ENCODE measurements at regions not wholly inside any gene's neighbourhood (a gene's known extent, or its start where the extent isn't known, plus 50 kb on each side); places are given as distances from the start of the nearest gene placed in this dataset.
"Not testable (repeated sequence)": the region's sequence is repeated elsewhere in the genome, so short reads cannot be mapped to it uniquely, and the experiment has no call there.

GRCh38 chr6:98395610-98396166 lies 438.7 kb upstream of the POU3F2 start:
- intact Hi-C loops (cut with DNase I, micrococcal nuclease), result no loop called here
- Histone ChIP-seq H3K36me3 (ENCODE audit: low read depth) (no peaks in the 10 kb centered on the region), H3K4me3 (no peak overlapping the region), H3K9me3 (no peaks in the 10 kb centered on the region), H3K4me1 (ENCODE audit: low read depth) (no peaks in the 10 kb centered on the region)
- DNase-seq, result no peak
- ATAC-seq, result no peak
- TF ChIP-seq CTCF (IDR thresholded peaks at IDR 0.05), result no peak

DNA sequence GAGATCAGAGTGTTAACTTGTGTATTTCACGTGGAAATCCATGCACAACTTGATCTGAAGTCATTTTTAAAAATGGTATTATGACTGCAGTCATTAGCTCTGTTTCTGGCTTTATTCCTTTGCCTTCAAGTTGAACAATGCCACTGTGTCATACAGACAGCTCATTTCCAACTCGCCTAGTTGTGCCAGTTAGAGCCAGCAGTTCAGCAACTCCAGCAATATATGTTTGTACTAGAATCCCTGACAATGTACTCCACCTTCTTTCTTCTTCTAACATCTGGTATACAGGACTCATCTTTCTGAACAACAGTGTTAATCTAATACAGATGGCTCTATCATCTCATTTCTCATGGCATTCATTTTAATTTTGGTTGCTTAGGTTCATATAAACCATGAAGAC lies 418.3 kb upstream of the POU3F2 start:
- DNase-seq (no peak), ATAC-seq (no peak)
- Histone ChIP-seq H3K36me3 (ENCODE audit: low read depth) (no peaks in the 10 kb centered on the region), H3K9me3 (no peaks in the 10 kb centered on the region), H3K4me3 (no peak overlapping the region), H3K4me1 (ENCODE audit: low read depth) (no peaks in the 10 kb centered on the region)
- intact Hi-C loops (cut with DNase I, micrococcal nuclease), result no loop called here
- TF ChIP-seq CTCF (IDR thresholded peaks at IDR 0.05), result no peak

DNA sequence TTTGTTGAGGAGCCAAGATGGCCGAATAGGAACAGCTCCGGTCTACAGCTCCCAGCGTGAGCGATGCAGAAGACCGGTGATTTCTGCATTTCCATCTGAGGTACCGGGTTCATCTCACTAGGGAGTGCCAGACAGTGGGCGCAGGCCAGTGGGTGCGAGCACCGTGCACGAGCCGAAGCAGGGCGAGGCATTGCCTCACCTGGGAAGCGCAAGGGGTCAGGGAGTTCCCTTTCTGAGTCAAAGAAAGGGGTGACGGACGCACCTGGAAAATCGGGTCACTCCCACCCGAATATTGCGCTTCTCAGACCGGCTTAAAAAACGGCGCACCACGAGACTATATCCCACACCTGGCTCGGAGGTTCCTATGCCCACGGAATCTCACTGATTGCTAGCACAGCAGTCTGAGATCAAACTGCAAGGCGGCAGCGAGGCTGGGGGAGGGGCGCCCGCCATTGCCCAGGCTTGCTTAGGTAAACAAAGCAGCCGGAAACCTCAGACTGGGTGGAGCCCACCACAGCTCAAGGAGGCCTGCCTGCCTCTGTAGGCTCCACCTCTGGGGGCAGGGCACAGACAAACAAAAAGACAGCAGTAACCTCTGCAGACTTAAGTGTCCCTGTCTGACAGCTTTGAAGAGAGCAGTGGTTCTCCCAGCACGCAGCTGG lies 417.7 kb upstream of the POU3F2 start:
- H3K36me3 ChIP-seq (ENCODE audit: low read depth); H3K4me1 ChIP-seq (ENCODE audit: low read depth); ATAC-seq; intact Hi-C loops (cut with DNase I, micrococcal nuclease); H3K9me3 ChIP-seq; H3K4me3 ChIP-seq; DNase-seq: not testable (repeated sequence)

GRCh38 chr6:98433325-98434056 lies 400.9 kb upstream of the POU3F2 start:
- Histone ChIP-seq H3K4me1 (ENCODE audit: low read depth) (no peaks in the 10 kb centered on the region), H3K4me3 (no peak overlapping the region), H3K9me3 (no peaks in the 10 kb centered on the region), H3K36me3 (ENCODE audit: low read depth) (no peaks in the 10 kb centered on the region)
- DNase-seq, result no peak
- TF ChIP-seq CTCF (IDR thresholded peaks at IDR 0.05), result no peak
- intact Hi-C loops (cut with DNase I, micrococcal nuclease), result no loop called here
- no peak for ATAC-seq

GRCh38 chr6:98443633-98444032 lies 390.7 kb upstream of the POU3F2 start:
- intact Hi-C loops (cut with DNase I, micrococcal nuclease), result no loop called here
- Histone ChIP-seq H3K9me3 (no peaks in the 10 kb centered on the region), H3K4me1 (ENCODE audit: low read depth) (no peaks in the 10 kb centered on the region), H3K4me3 (no peak overlapping the region), H3K36me3 (ENCODE audit: low read depth) (no peaks in the 10 kb centered on the region)
- ATAC-seq, result no peak
- no peak for TF ChIP-seq CTCF (IDR thresholded peaks at IDR 0.05)
- no peak for DNase-seq

- Histone ChIP-seq H3K9me3 (no peaks in the 10 kb centered on the region), H3K36me3 (ENCODE audit: low read depth) (no peaks in the 10 kb centered on the region), H3K4me1 (ENCODE audit: low read depth) (no peaks in the 10 kb centered on the region), H3K4me3 (no peak overlapping the region)
- DNase-seq (no peak), ATAC-seq (no peak)
- intact Hi-C loops (cut with DNase I, micrococcal nuclease), result no loop called here
- TF ChIP-seq CTCF (IDR thresholded peaks at IDR 0.05), result no peak
Observed at GRCh38 chr6:98452685-98453084, 381.7 kb upstream of the POU3F2 start.
